Neural cell (in vitro differentiated cells): ENCODE measurements at regions not wholly inside any gene's neighbourhood (a gene's known extent, or its start where the extent isn't known, plus 50 kb on each side); places are given as distances from the start of the nearest gene placed in this dataset.
A peak's percentile ranks its signal among the peaks of the same experiment; 100 is the strongest.

Experiments used
- H2AFZ ChIP-seq: fragments of 200-600, 300-800 bp; sonication (generic), shearing (Covaris generic); 2 replicates; pipeline ENCODE4 v1.6.0; 2014; ENCODE audit warnings: low read depth, mild to moderate bottlenecking, antibody characterized with exemption, low read length, moderate library complexity
- H3F3A ChIP-seq: fragments of 200-600 bp; shearing (Covaris generic); 2 replicates; pipeline ENCODE4 v1.6.1; 2016; ENCODE audit warnings: mild to moderate bottlenecking, moderate library complexity, mixed read lengths, antibody characterized with exemption, low read length; ENCODE audit not compliant: insufficient read depth, poor library complexity, severe bottlenecking
- H3K27ac ChIP-seq: fragments of 200-600, 300-800 bp; sonication (generic), shearing (Covaris generic); 2 replicates; pipeline ENCODE4 v1.5.1; 2014; ENCODE audit warnings: mild to moderate bottlenecking, low read length, moderate library complexity
- H3K27me3 ChIP-seq: fragments of 300-800, 200-600 bp; sonication (generic), shearing (Covaris generic); 2 replicates; pipeline ENCODE4 v1.6.0; 2014; ENCODE audit warnings: mild to moderate bottlenecking, low read depth, low read length, moderate library complexity; ENCODE audit not compliant: insufficient read depth
- H3K36me3 ChIP-seq: fragments of 300-800, 200-600 bp; sonication (generic), shearing (Covaris generic); 2 replicates; pipeline ENCODE4 v1.5.1; 2014; ENCODE audit warnings: mild to moderate bottlenecking, antibody characterized with exemption, low read length, moderate library complexity; ENCODE audit not compliant: insufficient read depth
- H3K4me2 ChIP-seq: fragments of 300-800, 200-600 bp; sonication (generic), shearing (Covaris generic); 2 replicates; pipeline ENCODE4 v1.6.0; 2014; ENCODE audit warnings: mild to moderate bottlenecking, low read length
- H3K4me3 ChIP-seq: fragments of 300-800, 200-600 bp; sonication (generic), shearing (Covaris generic); 2 replicates; pipeline ENCODE4 v1.5.1; 2014; ENCODE audit warnings: mild to moderate bottlenecking, low read length, moderate library complexity
- H3K79me2 ChIP-seq: fragments of 200-600 bp; shearing (Covaris generic); replicated peaks from 2 replicates; pipeline ENCODE4 v1.6.0; 2014; ENCODE audit warnings: mild to moderate bottlenecking, low read length, moderate library complexity; ENCODE audit not compliant: insufficient read depth
- H3K9ac ChIP-seq: fragments of 300-800, 200-600 bp; sonication (generic), shearing (Covaris generic); 2 replicates; pipeline ENCODE4 v1.6.1; 2016; ENCODE audit warnings: mild to moderate bottlenecking, low read length, mixed read lengths
- H3K9me2 ChIP-seq: fragments of 200-600 bp; shearing (Covaris generic); 2 replicates; pipeline ENCODE4 v1.6.1; 2016; ENCODE audit warnings: mild to moderate bottlenecking, low read length, mixed read lengths; ENCODE audit not compliant: insufficient read depth
- H3K9me3 ChIP-seq: fragments of 200-600, 300-800 bp; sonication (generic), shearing (Covaris generic); 2 replicates; pipeline ENCODE4 v1.6.1; 2016; ENCODE audit warnings: mild to moderate bottlenecking, mixed run types, low read length, moderate library complexity, mixed read lengths
- H4K20me1 ChIP-seq: fragments of 200-600 bp; shearing (Covaris generic); 2 replicates; pipeline ENCODE4 v1.6.1; 2016; ENCODE audit warnings: mild to moderate bottlenecking, mixed run types; ENCODE audit not compliant: insufficient read depth
- EP300 ChIP-seq: fragments of 450-650 bp; conservative IDR thresholded peaks from 2 replicates; pipeline ENCODE4 v1.6.1; 2014; ENCODE audit warnings: antibody characterized with exemption, mild to moderate bottlenecking, moderate library complexity; ENCODE audit not compliant: poor library complexity, severe bottlenecking
- EZH2 ChIP-seq: fragments of 200-600, 300-800 bp; shearing (Covaris generic), sonication (generic); IDR thresholded peaks from 2 replicates; pipeline ENCODE4 v1.6.1; 2014; ENCODE audit warnings: antibody characterized with exemption, low read length, borderline replicate concordance, mild to moderate bottlenecking; ENCODE audit not compliant: insufficient read depth, poor library complexity, severe bottlenecking
- MXI1 ChIP-seq: fragments of 450-650 bp; conservative IDR thresholded peaks from 2 replicates; pipeline ENCODE4 v1.6.1; 2014; ENCODE audit warnings: antibody characterized with exemption, mild to moderate bottlenecking; ENCODE audit not compliant: poor library complexity, severe bottlenecking
- POLR2AphosphoS5 ChIP-seq: IDR thresholded peaks from 2 replicates; pipeline ENCODE4 v1.6.1; 2012
- RAD21 ChIP-seq: fragments of 450-650 bp; conservative IDR thresholded peaks from 2 replicates; pipeline ENCODE4 v1.6.1; 2014; ENCODE audit warnings: antibody characterized with exemption, mild to moderate bottlenecking, moderate library complexity
- REST ChIP-seq: IDR thresholded peaks from 2 replicates; pipeline ENCODE4 v1.6.1; 2012; ENCODE audit warnings: borderline replicate concordance
- SMC3 ChIP-seq: fragments of 450-650 bp; conservative IDR thresholded peaks from 2 replicates; pipeline ENCODE4 v1.6.1; 2014; ENCODE audit warnings: antibody characterized with exemption, mild to moderate bottlenecking, moderate library complexity; ENCODE audit not compliant: poor library complexity
- TAF1 ChIP-seq: IDR thresholded peaks from 2 replicates; pipeline ENCODE4 v1.6.1; 2012; ENCODE audit warnings: low read depth
- TF ChIP-seq, protein P1 (sequence below): fragments of 450-650 bp; IDR thresholded peaks from 2 replicates; pipeline ENCODE4 v1.5.1; 2014; ENCODE audit warnings: antibody characterized with exemption, mild to moderate bottlenecking, moderate library complexity; ENCODE audit not compliant: poor library complexity, severe bottlenecking

DNA sequence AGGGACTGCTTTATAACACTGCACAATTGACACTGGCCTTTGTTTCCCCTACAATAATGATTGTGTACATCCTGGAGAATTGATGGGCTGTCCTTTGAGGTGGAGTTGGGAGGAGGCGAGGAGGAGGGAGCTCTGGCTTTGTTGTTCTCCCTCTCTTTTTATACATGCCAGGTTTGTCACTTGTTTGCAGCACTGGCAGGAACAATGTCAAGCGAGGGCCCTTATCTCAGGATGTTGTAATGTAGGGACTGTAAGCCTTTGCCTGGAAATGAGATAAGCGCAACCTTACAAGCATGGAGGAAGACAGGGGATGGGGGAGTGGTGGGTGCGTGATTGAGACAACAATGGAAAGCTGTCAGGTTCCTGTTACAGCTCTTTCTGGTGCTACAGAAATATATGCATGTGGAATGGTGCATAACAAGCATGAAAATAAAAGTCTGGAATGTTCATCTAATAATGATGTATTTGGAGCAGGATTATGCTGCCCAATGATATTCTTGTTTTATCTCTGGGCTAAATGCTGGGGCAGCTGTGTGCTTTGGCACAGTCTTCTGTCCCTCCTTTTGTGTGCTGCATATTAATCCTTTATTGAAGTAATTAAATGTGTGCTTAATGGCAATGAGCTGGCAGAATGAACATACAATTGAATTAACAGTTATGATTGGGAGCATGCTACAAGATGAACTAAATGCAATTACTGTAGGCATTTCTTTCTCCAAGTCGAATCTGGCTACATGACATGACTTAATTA, 294.4 kb downstream of the GPAT3 start:
- Histone ChIP-seq H3K4me3 (no peak overlapping the region), H3K4me2 (no peak overlapping the region), H3K9ac (no peak overlapping the region), H3K9me2 (no peaks in the 10 kb centered on the region), H3K9me3 (no peaks in the 10 kb centered on the region), H4K20me1 (no peaks in the 10 kb centered on the region), H3K27ac (peak overlapping the region; percentile 19), H2AFZ (no peak overlapping the region), H3K36me3 (no peaks in the 10 kb centered on the region), H3F3A (no peaks in the 10 kb centered on the region), H3K27me3 (no peaks in the 10 kb centered on the region), H3K79me2 (no peaks in the 10 kb centered on the region)
- TF ChIP-seq MXI1 (no peak), POLR2AphosphoS5 (peak; percentile 49), EP300 (peak; percentile 75)
- TF ChIP-seq, protein P1, sequence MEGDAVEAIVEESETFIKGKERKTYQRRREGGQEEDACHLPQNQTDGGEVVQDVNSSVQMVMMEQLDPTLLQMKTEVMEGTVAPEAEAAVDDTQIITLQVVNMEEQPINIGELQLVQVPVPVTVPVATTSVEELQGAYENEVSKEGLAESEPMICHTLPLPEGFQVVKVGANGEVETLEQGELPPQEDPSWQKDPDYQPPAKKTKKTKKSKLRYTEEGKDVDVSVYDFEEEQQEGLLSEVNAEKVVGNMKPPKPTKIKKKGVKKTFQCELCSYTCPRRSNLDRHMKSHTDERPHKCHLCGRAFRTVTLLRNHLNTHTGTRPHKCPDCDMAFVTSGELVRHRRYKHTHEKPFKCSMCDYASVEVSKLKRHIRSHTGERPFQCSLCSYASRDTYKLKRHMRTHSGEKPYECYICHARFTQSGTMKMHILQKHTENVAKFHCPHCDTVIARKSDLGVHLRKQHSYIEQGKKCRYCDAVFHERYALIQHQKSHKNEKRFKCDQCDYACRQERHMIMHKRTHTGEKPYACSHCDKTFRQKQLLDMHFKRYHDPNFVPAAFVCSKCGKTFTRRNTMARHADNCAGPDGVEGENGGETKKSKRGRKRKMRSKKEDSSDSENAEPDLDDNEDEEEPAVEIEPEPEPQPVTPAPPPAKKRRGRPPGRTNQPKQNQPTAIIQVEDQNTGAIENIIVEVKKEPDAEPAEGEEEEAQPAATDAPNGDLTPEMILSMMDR: no peak

DNA sequence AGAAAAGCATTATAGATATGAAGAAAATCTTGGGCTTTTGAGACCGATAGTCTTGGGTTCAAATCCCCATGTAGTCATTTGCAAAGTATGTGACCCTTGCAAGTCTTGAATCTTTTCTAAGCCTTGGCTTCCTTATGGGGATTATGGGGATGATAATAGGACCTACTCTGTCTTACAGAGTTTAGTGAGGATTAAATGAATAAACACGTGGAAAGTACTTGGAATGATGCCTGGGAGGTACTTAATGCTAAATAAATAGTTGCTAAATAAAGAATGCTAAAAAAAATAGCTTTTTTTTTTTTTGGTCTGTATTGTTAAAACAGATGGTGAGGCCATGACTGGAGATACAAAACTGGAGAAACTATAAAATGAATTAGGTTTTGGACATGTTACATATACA, 292.7 kb downstream of the GPAT3 start:
- no peak overlapping the region for H3K4me3 ChIP-seq
- H3K9me3 ChIP-seq: no peaks in the 10 kb centered on the region
- no peak overlapping the region for H3K4me2 ChIP-seq
- TF ChIP-seq SMC3 (no peak), MXI1 (no peak), POLR2AphosphoS5 (no peak), TAF1 (no peak), RAD21 (no peak), EP300 (no peak), REST (no peak), EZH2 (no peak)
- TF ChIP-seq, protein P1: no peak
- no peak overlapping the region for H2AFZ ChIP-seq
- H3K9ac ChIP-seq: no peak overlapping the region
- H3K27me3 ChIP-seq: no peaks in the 10 kb centered on the region
- H4K20me1 ChIP-seq: no peaks in the 10 kb centered on the region
- no peaks in the 10 kb centered on the region for H3F3A ChIP-seq
- no peaks in the 10 kb centered on the region for H3K79me2 ChIP-seq
- no peaks in the 10 kb centered on the region for H3K36me3 ChIP-seq
- H3K27ac ChIP-seq: no peak overlapping the region
- H3K9me2 ChIP-seq: no peaks in the 10 kb centered on the region
